Spinal cord (tissue), 9 donors: ENCODE measurements at regions not wholly inside any gene's neighbourhood (a gene's known extent, or its start where the extent isn't known, plus 50 kb on each side); places are given as distances from the start of the nearest gene placed in this dataset.
A peak's percentile ranks its signal among the peaks of the same experiment; 100 is the strongest.

ENCODE experiments used
- DNase-seq, 6 donors: peaks; one replicate each; pipeline versions ENCODE4 v3.0.0 to v3.0.0-alpha.2; 2013 to 2015; ENCODE audit warnings: low spot score in 6 of 6, low read depth in 4 of 6
- H3K27ac ChIP-seq: one replicate; pipeline ENCODE4 v1.5.1; 2013; ENCODE audit warnings: low read depth, low read length, control low read depth
- H3K27me3 ChIP-seq: one replicate; pipeline ENCODE4 v1.6.1; 2013; ENCODE audit warnings: low read length; ENCODE audit not compliant: control insufficient read depth, insufficient read depth
- H3K36me3 ChIP-seq: one replicate; pipeline ENCODE4 v1.6.1; 2013; ENCODE audit warnings: low read length; ENCODE audit not compliant: control insufficient read depth, insufficient read depth
- H3K4me1 ChIP-seq: one replicate; pipeline ENCODE4 v1.6.1; 2013; ENCODE audit warnings: low read length; ENCODE audit not compliant: control insufficient read depth, insufficient read depth
- H3K4me3 ChIP-seq: one replicate; pipeline ENCODE4 v1.5.1; 2013; ENCODE audit warnings: low read depth, low read length, control low read depth
- H3K9me3 ChIP-seq: one replicate; pipeline ENCODE4 v1.6.1; 2013; ENCODE audit warnings: low read length; ENCODE audit not compliant: control insufficient read depth, insufficient read depth
- WGBS: methylation state at CpG from one replicate; pipeline ENCODE4 v1.1.5; 2013; ENCODE audit warnings: missing lambda C conversion rate; ENCODE audit not compliant: insufficient coverage; 5-methylcytosine and 5-hydroxymethylcytosine counted together
- donor health status: healthy.

GRCh38 chr14:55734731-55735130 lies 154.7 kb downstream of the KTN1 start:
- H3K9me3 ChIP-seq, result no peaks in the 10 kb centered on the region
- no peak overlapping the region for H3K27ac ChIP-seq
- H3K4me3 ChIP-seq, result no peak overlapping the region
- no peak for DNase-seq
- H3K36me3 ChIP-seq, result no peaks in the 10 kb centered on the region
- no peaks in the 10 kb centered on the region for H3K27me3 ChIP-seq
- peaks cover 5% of the 10 kb centered on the region for H3K4me1 ChIP-seq

GRCh38 chr14:55739967-55740648 lies 160.1 kb downstream of the KTN1 start:
- H3K4me1 ChIP-seq, result peaks cover 16% of the 10 kb centered on the region
- no peaks in the 10 kb centered on the region for H3K36me3 ChIP-seq
- no peak overlapping the region for H3K4me3 ChIP-seq
- H3K27ac ChIP-seq, result no peak overlapping the region
- no peaks in the 10 kb centered on the region for H3K9me3 ChIP-seq
- WGBS, result no CpG with 5 or more reads among the region's 6 CpGs
- DNase-seq, result peak in 5 of 6 donors; percentile 50 to 86 (median 57)
- H3K27me3 ChIP-seq, result no peaks in the 10 kb centered on the region

GRCh38 chr14:55740649-55740989 lies 160.6 kb downstream of the KTN1 start:
- no peaks in the 10 kb centered on the region for H3K27me3 ChIP-seq
- H3K4me3 ChIP-seq, result no peak overlapping the region
- no peak for DNase-seq
- H3K36me3 ChIP-seq, result no peaks in the 10 kb centered on the region
- 76% methylated on average over 2 of the region's 3 CpGs for WGBS
- no peaks in the 10 kb centered on the region for H3K9me3 ChIP-seq
- peak overlapping the region; percentile 7 for H3K27ac ChIP-seq
- H3K4me1 ChIP-seq, result peaks cover 16% of the 10 kb centered on the region

GRCh38 chr14:55741240-55741639 lies 161.2 kb downstream of the KTN1 start:
- no peaks in the 10 kb centered on the region for H3K27me3 ChIP-seq

GRCh38 chr14:55743551-55743950 lies 163.5 kb downstream of the KTN1 start:
- Histone ChIP-seq H3K4me1 (peaks cover 16% of the 10 kb centered on the region), H3K36me3 (no peaks in the 10 kb centered on the region), H3K4me3 (no peak overlapping the region), H3K27me3 (no peaks in the 10 kb centered on the region), H3K9me3 (no peaks in the 10 kb centered on the region), H3K27ac (no peak overlapping the region)
- no peak for DNase-seq
- 76% methylated on average over 3 of the region's 6 CpGs for WGBS

More at GRCh38 chr14:55741240-55741639, 161.2 kb downstream of the KTN1 start:
- 66% methylated on average over 4 of the region's 5 CpGs for WGBS
- H3K27ac ChIP-seq, result no peak overlapping the region
- H3K4me1 ChIP-seq, result peaks cover 16% of the 10 kb centered on the region
- no peaks in the 10 kb centered on the region for H3K9me3 ChIP-seq
- H3K4me3 ChIP-seq, result no peak overlapping the region
- no peak for DNase-seq
- no peaks in the 10 kb centered on the region for H3K36me3 ChIP-seq

GRCh38 chr14:55744321-55744720 lies 164.3 kb downstream of the KTN1 start:
- WGBS, result 91% methylated on average over 4 of the region's 4 CpGs
- Histone ChIP-seq H3K9me3 (no peaks in the 10 kb centered on the region), H3K4me3 (no peak overlapping the region), H3K36me3 (no peaks in the 10 kb centered on the region), H3K4me1 (peaks cover 16% of the 10 kb centered on the region), H3K27me3 (no peaks in the 10 kb centered on the region), H3K27ac (no peak overlapping the region)
- DNase-seq, result no peak

GRCh38 chr14:55745906-55746305 lies 165.9 kb downstream of the KTN1 start:
- no peak overlapping the region for H3K4me3 ChIP-seq
- peaks cover 2% of the 10 kb centered on the region for H3K4me1 ChIP-seq
- no peaks in the 10 kb centered on the region for H3K27me3 ChIP-seq
- H3K36me3 ChIP-seq, result no peaks in the 10 kb centered on the region
- H3K9me3 ChIP-seq, result no peaks in the 10 kb centered on the region
- H3K27ac ChIP-seq, result no peak overlapping the region
- 94% methylated on average over 7 of the region's 7 CpGs for WGBS
- no peak for DNase-seq

- Histone ChIP-seq H3K36me3 (no peaks in the 10 kb centered on the region), H3K27me3 (no peaks in the 10 kb centered on the region), H3K4me3 (no peak overlapping the region), H3K9me3 (no peaks in the 10 kb centered on the region), H3K4me1 (no peaks in the 10 kb centered on the region), H3K27ac (no peak overlapping the region)
- WGBS, result 86% methylated on average over 1 of the region's 2 CpGs
- DNase-seq, result no peak
Observed at GRCh38 chr14:55746558-55746957, 166.6 kb downstream of the KTN1 start.

- no peaks in the 10 kb centered on the region for H3K9me3 ChIP-seq
- H3K27me3 ChIP-seq, result no peaks in the 10 kb centered on the region
- no peaks in the 10 kb centered on the region for H3K36me3 ChIP-seq
- DNase-seq, result no peak
- H3K4me1 ChIP-seq, result no peaks in the 10 kb centered on the region
- WGBS, result 88% methylated on average over 5 of the region's 6 CpGs
- H3K27ac ChIP-seq, result no peak overlapping the region
- no peak overlapping the region for H3K4me3 ChIP-seq
Observed at GRCh38 chr14:55747186-55747585, 167.2 kb downstream of the KTN1 start.

- Histone ChIP-seq H3K36me3 (no peaks in the 10 kb centered on the region), H3K27ac (no peak overlapping the region), H3K27me3 (no peaks in the 10 kb centered on the region), H3K9me3 (no peaks in the 10 kb centered on the region), H3K4me1 (no peaks in the 10 kb centered on the region), H3K4me3 (no peak overlapping the region)
- no peak for DNase-seq
- WGBS, result 100% methylated on average over 1 of the region's 1 CpG
Observed at GRCh38 chr14:55749201-55749812, 169.3 kb downstream of the KTN1 start.
